ENCODE measurements at regions not wholly inside any gene's neighbourhood (a gene's known extent, or its start where the extent isn't known, plus 50 kb on each side); places are given as distances from the start of the nearest gene placed in this dataset.
A peak's percentile ranks its signal among the peaks of the same experiment; 100 is the strongest.
"Not testable (repeated sequence)": the region's sequence is repeated elsewhere in the genome, so short reads cannot be mapped to it uniquely, and the experiment has no call there.

DNA sequence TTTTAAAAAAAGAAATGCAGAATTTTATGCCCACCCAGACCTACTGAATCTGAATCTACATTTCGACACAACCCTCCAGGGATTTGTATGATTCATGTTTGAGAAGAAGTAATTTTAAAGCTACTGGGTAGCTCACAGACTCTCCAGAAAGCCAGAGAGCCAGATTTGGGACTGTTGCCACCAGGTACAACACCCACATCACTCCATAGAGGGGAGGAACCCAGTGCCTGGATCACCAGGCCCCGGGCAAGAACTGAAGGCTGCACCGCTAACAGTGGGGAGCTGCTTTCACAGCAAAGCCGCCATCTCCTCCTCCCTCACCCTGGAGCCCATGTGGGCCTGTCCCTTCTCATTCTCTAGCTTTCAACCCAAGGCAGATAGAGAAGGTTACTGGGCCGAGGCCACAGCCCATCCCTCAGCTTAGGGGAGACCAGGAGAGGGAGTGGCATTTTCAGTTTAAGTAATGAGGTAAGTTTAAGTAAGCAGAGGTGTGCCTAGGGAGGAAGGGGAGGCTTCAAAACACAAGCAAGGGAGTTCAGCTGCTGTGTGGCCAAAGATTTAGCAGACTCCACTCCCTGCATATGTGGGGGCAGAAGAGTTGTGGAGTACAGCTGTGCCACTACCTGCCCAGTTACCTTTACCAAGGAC lies 109.8 kb downstream of the IL12A start:
- DNase-seq, result no peak

DNA sequence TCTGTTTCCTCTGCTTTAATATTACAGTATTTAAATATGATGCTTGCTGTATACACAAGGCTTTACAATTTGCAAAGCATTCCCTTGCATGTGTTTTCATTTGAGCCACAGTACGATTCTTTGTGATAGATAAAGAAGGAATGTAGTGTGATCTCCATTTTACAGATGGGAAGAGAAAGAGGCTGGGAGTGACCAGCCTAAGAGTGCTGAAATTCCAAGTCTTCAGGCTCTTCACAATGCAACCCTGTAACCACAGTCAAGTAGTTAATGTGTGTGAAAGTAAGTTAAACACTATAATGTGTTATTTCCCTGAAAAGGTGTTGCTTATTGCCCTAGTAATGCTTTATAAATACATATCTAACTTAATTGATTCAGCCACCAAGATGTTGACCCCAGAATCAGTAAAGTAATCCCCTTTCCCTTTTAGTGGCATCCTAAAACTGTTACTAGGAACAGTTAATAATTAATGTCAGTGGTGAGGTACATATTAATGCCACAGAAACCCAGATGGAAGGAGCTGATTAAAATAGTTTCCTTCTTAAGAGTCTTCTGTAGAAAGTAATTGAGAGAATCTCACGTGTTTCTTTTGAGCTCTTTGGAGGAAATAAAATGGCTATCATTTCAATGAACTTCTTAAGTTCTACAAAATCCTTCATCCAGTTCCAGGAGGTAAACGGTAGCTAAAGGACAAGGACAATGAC lies 110.4 kb downstream of the IL12A start:
- no peak for DNase-seq

DNA sequence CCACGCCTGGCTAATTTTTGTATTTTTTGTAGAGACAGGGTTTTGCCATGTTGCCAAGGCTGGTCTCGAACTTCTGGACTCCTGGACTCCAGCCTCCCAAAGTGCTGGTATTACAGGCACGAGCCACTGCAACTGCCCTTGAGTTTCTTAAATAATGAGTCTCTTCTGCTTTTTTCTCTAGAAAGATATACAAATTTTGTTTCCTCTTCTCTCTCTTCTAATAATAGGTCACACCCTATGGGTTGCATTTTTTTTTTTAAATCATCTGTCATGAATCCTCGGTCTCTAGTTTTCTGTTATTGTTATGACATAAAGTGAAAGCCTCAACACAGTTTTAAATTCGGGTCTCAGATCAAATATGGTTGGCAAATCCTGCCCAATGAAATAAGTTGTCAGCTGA lies 111.2 kb downstream of the IL12A start:
- DNase-seq, result peak; percentile 53 to 79

DNA sequence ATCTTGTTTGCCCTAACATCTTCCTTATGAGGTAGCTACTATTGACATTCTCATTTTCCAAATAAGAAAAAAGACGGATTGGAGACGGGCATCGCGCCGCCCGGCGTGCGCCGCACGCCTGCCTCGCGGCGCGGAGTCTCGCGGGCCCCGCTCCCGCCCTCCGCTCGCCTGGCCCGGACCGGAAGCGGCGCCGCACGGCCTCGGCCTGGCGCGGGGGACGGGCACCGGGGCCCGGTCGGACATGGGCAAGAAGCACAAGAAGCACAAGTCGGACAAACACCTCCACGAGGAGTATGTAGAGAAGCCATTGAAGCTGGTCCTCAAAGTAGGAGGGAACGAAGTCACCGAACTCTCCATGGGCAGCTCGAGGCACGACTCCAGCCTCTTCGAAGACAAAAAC lies 112.0 kb downstream of the IL12A start:
- no peak for DNase-seq

DNA sequence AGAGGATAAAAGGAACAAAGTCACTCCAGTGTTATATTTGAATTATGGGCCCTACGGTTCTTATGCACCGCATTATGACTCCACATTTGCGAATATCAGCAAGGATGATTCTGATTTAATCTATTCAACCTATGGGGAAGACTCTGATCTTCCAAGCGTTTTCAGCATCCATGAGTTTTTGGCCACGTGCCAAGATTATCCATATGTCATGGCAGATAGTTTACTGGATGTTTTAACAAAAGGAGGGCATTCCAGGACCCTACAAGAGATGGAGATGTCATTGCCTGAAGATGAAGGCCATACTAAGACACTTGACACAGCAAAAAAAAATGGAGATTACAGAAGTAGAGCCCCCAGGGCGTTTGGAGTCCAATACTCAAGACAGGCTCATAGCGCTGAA lies 113.4 kb downstream of the IL12A start:
- DNase-seq, result not testable (repeated sequence)

DNA sequence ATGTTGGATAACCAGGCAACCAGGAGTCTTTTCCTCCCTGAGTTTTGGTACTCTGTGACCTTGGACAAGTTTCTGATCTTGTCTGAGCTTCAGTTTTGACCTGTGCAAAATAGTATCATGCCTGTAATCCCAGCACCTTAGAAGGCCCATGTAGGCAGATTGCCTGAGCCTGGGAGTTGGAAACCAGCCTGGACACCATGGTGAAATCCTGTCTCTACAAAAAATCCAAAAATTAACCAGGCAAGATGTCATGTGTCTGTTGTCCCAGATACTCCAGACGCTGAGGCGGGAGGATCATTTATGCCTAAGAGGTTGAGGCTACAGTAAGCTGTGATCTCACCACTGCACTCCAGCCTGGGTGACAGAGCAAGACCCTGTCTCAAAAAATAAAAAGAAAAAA lies 114.8 kb downstream of the IL12A start:
- no peak for DNase-seq

DNA sequence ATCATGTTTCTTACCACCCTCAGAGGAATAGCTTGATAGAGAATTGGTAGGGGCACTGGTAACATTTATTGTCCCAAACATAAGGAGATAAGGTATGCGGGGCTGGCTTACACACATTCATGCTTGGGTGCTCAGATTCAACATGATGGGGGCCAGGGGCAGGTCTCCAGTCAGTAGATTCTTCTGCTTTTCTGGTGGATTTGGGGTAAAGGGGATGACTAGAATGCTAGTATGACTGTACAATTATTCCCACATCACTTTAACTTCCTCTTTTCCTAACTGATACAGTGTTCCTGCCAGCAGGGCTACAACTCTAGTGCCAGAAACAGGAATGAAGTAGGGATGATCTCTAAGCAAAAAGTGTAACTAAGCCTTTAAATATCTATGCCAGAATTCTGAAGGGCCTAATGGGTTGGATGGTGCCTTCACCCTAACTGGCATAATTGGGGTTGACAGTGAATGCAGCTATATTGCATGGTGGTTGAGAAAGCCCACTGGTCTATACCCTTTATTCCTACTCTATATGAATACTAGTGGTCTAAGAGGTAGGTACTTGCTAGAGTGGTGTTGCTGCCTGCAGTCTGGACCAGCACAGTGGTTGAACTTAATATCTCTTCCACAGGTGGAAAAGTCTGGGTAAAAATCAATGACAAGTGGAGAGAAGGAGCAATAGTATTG lies 117.4 kb downstream of the IL12A start:
- peak; percentile 57 to 73 for DNase-seq

DNA sequence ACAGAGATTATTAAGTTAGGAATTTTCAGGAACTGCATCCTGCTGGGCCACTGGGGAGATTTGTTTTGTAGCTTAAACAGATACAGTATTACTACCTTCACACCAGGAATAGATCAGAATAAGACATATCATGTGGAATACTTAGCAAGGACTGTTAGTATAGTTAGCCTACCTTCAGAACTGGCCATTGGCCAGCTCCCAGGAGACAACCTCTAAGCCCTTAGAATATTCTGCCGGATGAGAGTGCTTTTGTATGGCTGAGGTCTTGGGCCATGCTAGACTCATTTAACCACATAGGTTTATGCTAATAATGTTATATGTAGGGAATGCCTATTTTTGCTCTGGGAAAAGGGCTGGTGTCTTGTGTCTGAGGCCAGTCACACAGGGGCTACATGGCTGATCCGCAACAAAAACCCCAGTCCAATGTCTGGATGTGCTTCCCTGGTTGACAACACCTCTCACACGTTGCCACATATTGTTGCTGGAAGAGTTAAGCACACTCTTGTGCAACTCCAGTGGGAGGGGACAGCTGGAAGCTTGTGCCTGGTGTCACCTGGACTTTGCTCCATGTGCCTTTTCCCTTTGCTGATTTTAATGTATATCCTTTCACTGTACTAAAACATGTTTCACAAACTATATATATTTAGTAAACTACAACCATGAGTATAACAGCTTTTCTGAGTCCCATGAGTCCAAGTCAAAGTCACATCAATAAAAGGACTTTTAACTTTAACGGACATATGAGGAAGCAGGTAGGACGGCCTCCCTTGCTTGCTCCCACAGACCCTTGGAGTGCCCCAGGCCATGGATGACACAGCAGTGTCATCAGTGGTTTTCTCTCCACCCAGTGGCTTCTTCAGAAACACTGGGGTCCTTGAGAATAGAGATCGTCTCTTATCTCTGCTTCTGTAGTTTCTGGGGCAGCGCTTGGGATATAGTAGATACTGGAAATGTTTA lies 118.0 kb upstream of the C3orf80 start:
- DNase-seq, result peak in 1 of 2 donors; percentile 14

DNA sequence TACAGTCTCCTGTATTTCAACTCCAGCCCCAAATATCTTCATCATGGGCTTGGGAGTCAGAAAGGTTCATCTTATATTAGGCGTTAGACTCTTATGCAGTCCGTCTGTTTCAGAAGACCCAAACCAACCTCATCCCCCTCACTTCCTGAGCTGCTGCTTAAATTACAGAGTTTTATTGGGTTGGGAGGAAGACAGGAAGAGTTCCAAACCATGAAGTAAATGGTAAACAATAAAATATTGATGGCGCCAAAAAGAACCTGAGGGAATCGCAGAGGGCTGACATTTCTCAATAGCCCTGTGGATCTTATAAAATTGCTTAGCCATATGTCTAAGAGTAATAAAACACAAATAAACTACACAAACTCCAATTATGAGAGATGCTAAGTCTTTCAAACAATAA lies 116.9 kb upstream of the C3orf80 start:
- DNase-seq, result no peak

DNA sequence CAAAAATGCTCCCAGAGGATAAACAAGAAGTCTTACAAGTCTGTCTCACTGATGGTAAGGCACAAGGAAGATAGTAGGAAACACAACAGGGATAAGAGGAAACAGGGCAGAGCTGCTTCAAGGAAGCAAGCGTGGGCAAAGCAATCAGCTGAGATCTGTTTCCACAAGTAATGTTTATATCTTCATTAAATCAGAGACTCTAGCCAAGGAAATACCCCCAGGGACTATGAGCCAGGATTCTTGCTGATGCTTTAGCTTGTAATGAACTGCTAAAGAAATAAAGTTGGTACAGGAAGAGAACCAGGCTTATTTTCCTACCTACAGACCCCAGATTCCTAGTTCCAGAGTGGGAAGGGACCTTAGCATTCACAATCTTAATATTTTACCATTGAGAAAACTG lies 112.7 kb upstream of the C3orf80 start:
- DNase-seq, result no peak

DNA sequence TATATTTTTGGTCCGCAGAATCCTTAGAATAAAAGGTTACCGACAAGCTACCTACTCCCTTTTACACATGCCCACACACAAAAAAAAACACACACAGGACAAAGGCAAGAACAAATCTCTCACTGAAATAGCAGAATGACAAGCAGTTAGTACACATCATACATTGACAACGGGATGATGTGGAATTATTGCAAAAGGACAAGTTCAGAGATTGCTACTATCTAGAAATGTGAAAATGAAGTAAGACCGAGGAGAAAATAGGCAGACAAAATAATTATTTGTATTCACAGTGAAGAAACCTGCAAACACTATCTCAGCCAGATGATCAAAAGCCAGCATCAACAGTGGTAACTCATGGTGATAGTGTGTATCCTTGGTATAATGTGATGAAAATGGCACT lies 112.2 kb upstream of the C3orf80 start:
- DNase-seq, result no peak

DNA sequence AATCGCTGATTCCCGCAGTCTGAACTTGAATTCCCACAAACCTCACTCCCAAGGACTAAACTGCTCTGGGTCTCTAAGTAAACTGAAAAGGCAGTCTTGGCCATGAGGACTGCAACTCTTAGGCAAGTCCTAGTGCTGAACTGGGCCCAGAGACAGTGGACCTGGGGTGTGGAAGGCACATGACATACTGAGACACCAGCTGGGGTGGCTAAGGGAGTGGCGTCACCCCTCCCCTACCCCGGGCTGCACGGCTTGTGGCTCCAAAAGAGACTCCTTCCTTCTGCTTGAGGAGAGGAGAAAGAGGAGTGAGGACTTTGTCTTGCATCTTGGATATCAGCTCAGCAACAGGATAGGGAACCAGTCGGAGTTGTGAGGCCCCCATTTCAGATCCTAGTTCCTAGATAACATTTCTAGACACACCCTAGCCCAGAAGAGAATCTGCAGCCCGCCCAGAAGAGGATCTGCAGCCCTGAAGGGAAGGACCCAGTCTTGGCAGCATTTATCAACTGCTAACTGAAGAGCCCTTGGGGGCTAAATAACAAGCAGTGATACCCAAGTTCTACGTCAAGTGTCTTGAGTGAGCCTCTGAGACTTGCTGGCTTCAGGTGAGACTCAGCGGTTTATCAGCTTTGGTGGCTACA lies 110.7 kb upstream of the C3orf80 start:
- DNase-seq, result peak; percentile 15 to 36

DNA sequence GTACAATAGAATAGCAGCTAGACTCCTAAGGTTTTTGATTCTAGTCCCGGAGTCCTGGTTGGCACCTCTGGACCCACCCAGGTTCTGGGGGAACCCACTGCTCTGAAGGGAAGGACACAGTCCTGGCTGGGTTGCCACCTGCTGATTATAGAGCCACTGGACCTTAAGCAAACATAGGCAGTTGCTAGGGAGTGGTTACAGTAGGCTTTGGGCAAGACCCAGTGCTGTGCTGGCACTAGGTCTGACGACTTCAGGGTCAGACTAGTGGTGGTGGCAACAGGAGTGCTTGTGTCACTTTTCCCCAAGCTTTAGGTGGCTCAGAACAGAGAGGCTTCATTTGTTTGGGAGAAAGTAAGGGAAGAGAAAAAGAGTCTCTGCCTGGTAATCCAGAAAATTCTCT lies 109.8 kb upstream of the C3orf80 start:
- DNase-seq, result no peak

DNA sequence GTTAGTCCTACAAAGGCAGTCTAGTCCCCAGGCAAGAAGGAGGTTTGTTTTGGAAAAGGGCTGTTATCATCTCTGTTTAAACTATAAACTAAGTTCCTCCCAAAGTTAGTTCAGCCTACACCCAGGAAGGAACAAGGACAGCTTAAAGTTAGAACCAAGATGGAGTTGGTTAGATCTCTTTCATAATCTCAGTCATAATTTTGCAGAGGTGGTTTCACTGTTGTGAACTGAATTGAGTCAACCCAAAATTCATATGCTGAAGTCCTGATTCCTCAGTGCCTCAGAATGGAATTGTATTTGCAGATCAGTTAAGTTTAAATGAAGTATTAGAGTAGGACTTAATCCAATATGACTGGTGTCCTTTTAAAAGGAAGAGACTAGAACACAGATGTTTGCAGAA lies 101.0 kb upstream of the C3orf80 start:
- DNase-seq, result peak in 1 of 2 donors; percentile 33

DNA sequence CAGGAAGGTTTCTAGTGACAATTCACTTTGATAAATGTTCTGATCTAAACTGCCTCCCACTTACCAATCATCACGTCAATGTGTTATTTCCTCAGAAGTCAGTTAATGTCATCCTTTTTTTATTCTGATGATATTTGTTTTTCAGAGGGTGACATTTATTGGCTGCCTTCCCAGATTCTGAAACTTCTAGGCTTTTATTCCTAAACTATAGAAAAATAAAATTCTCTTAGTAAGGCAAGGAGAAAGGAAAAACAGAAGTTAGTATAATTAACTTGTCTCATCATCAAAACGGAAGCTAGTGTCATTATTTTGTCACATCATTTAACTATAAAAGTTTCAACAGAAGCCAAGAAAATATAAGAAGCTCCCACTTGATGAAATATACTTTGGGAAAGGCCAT lies 100.0 kb upstream of the C3orf80 start:
- peak in 1 of 2 donors; percentile 72 for DNase-seq

DNA sequence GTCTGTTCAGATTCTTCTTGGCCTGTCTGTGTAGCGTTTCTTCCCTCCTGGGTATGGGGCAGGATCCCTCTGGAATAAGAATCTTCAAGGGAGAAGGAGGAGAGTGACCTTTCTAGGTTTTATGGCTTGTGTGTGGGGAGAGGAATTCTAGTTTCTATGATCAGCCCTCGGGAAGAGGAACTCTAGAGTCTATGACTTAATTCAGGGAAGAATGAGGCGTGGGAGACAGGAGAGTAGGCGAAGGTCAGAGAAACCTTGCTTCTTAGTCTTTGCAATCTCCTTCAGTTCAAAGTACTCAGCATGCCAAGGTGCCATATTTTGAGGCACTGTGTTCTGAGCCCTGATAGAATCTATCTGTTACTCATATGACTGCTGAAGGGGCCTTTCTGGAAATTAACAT lies 99.2 kb upstream of the C3orf80 start:
- peak; percentile 77 to 91 for DNase-seq

DNA sequence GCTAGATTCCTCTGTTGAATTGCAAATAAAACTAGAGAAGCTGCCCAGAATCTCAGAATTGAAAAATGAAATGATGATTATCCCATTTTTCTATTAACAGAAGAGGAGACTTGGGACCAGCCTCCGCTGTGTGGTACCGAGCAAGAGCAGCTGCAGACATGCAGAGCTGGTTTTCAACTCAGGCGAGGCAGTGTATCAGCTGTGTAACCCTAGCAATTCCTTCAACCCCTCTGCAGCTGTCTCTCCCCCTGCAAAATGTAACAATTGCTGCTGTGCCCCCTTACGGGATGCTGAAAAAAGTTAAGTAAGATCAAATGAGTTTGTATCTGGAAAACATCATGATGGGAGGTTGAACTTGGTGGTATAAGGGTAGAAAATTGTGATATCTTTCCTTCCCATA lies 98.5 kb upstream of the C3orf80 start:
- no peak for DNase-seq

DNA sequence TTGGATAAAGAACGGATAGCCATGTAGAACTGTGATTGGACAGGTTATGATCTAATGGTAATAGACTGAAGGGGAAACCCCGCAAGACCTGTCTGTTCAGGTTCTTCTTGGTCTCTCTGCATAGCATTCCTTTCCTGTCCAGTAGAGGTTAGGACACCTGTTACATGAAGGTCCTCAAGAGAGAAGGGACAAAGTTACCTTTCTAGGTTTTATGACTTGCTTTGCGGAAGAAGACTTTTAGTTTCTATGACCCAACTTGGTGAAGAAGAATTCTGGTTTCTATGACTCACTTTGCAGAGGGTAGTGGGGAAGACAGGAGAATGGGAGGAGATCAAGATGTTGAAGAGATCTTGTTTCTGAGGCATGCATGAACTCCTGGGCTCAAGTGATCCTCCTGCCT lies 97.9 kb upstream of the C3orf80 start:
- peak in 1 of 2 donors; percentile 18 for DNase-seq

DNA sequence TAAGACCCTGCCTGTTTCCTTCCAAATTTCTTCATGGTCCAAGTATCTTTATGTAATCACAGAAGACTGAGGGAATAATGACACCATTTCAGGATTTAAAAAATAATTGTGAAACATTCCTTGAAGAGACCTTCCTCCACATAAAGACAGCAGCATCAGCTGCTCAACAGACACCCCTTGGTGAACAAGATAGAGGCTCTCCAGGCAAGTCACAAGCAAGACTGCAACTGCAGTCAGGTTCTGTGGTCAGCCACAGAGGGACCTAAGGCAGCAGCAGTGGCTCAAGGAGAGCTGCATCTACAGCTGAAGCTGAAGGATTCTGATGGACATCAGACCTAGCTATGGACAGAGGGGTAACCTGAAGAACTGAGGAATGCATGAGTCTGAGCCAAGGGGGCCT lies 97.2 kb upstream of the C3orf80 start:
- DNase-seq, result peak; percentile 48 to 64

DNA sequence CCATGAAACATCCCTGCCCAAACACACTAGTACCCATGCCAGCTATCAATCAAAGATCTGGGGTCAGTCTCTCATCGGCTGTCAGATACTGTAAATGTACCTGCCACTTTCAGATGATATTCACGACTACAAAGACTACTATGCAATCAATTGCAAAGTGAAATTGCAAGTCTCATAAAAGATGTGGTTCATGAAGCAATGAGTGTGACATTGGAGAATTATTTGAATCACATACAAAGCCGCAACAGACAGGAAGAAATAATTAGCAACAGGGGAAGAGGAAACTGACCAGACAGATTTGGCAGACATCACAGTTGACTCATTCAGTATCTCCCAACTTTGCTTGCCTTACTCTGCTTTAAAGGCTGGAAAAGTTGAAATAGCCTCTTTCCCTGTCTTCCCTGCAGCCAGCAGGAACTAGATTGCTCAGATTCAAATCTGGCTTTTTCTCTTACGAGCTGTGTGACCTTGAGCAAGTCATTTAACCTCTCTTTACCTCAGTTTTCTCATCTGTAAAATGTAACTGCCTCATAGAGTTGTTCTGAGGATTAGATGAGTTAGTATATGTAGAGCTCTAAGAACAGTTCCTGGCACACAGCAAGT lies 95.7 kb upstream of the C3orf80 start:
- DNase-seq, result peak; percentile 82 to 89

DNA sequence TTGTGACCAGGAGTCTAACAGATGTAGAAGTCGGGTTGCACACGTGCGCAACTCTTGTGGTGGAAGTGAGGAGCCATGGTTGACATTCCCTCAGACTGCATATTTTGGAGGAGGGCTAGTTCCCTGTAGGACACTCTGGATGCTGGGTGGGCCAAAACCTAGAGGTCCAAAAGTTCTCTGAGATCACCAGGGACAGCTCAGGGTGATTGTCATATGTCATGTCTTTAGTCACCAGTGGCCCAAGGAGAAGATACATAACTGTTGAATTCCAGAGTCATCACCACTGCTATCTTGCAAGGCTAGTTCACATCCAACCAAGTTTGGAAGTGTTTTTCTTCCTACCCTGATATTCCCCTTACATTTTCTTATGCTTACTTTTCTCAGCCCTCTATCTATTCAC lies 95.2 kb upstream of the C3orf80 start:
- DNase-seq, result peak; percentile 18 to 40

DNA sequence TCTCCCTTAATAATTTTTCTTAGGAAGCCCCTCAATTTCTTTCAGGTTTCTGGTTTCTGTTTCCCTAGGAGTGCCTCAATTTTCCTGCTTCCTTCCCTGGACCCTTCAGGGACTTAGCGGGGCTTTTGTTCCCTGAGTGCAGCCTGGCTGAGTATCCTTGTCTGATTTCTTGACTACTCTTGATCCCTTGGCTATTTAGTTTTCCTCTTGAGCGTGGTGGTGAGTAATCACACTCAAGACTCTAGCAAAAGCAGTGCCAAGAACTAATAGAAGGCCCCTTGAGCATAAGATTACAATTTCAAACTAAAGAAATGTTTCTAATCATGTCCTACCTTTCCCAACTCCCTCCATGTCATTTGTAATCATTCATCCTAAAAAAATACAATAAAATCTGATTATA lies 94.3 kb upstream of the C3orf80 start:
- DNase-seq, result no peak
